ENCODE measurements at regions not wholly inside any gene's neighbourhood (a gene's known extent, or its start where the extent isn't known, plus 50 kb on each side); places are given as distances from the start of the nearest gene placed in this dataset.

DNA sequence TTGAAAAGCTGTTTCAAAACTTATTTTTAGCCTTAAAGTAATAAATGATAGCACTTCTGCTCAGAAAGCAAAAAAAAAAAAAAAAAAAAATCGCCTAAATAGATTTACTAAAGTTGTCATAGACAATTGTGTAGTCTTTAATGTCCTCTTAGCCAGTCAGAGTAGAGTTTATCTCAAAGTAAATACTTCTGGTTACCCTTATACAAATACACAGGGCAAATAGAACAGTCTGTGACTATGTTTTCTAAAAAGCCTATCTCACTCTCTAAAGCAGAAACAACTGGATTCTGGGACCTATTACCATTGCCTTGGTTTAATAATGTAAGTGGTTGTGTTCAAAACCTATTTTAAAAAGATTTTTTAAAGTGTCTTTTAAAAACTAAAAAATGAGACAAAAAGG lies 156.2 kb upstream of the THSD7A start:
- no CpG with 5 or more reads among the region's 1 CpG for WGBS (ENCODE audit: insufficient coverage)
- Histone ChIP-seq H3K4me1 (ENCODE audit: control extremely low read depth in 1 of 4, control insufficient read depth in 4 of 4, insufficient read depth in 4 of 4, low read length in 3 of 4) (no peaks in the 10 kb centered on the region), H3K27ac (ENCODE audit: insufficient read depth in 1 of 2, low read depth in 1 of 2, low read length in 2 of 2, poor library complexity in 1 of 2, severe bottlenecking in 2 of 2) (no peak overlapping the region), H3K9me3 (ENCODE audit: control extremely low read depth in 1 of 5, control insufficient read depth in 4 of 5, insufficient read depth in 2 of 5, low read depth in 1 of 5, low read length in 4 of 5) (no peaks in the 10 kb centered on the region), H3K27me3 (replicated peaks in 2 of 5; ENCODE audit: control insufficient read depth in 4 of 5, insufficient read depth in 5 of 5, low read length in 4 of 5) (no peaks in the 10 kb centered on the region), H3K4me3 (ENCODE audit: control insufficient read depth in 1 of 7, extremely low read depth in 1 of 7, insufficient read depth in 4 of 7, low read depth in 2 of 7, low read length in 6 of 7) (no peak overlapping the region), H3K36me3 (ENCODE audit: control insufficient read depth in 4 of 4, insufficient read depth in 4 of 4, low read length in 3 of 4) (no peaks in the 10 kb centered on the region)
- ChIA-PET CTCF (no interaction called here), POLR2A (no interaction called here)
- DNase-seq: no peak

DNA sequence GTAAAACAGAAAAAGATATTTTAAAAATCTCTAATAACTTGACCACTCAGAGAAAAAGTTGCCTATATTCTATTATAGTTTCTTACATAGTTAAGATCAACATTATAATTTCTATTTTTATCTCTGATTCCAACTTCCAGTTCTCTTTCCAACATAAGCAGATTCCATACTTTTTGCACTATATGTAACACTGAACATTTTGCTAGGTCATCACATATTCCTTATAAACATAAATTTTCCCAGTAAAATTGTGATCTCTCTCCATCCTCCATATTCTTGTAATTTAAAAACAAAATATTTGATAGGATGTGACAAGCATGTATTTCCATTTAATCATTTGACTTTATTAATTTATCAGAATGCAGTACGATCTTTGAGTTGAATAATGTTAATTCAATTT lies 170.4 kb upstream of the THSD7A start:
- ChIA-PET POLR2A (no interaction called here), CTCF (no interaction called here)
- no peaks in the 10 kb centered on the region for H3K4me1 ChIP-seq (ENCODE audit: control extremely low read depth in 1 of 4, control insufficient read depth in 4 of 4, insufficient read depth in 4 of 4, low read length in 3 of 4)
- DNase-seq: no peak
- no peak overlapping the region for H3K27ac ChIP-seq (ENCODE audit: insufficient read depth in 1 of 2, low read depth in 1 of 2, low read length in 2 of 2, poor library complexity in 1 of 2, severe bottlenecking in 2 of 2)
- no CpG with 5 or more reads among the region's 1 CpG for WGBS (ENCODE audit: insufficient coverage)
- no peaks in the 10 kb centered on the region for H3K36me3 ChIP-seq (ENCODE audit: control insufficient read depth in 4 of 4, insufficient read depth in 4 of 4, low read length in 3 of 4)
- no peaks in the 10 kb centered on the region for H3K9me3 ChIP-seq (ENCODE audit: control extremely low read depth in 1 of 5, control insufficient read depth in 4 of 5, insufficient read depth in 2 of 5, low read depth in 1 of 5, low read length in 4 of 5)
- no peaks in the 10 kb centered on the region for H3K27me3 ChIP-seq (replicated peaks in 2 of 5; ENCODE audit: control insufficient read depth in 4 of 5, insufficient read depth in 5 of 5, low read length in 4 of 5)
- no peak overlapping the region for H3K4me3 ChIP-seq (ENCODE audit: control insufficient read depth in 1 of 7, extremely low read depth in 1 of 7, insufficient read depth in 4 of 7, low read depth in 2 of 7, low read length in 6 of 7)

DNA sequence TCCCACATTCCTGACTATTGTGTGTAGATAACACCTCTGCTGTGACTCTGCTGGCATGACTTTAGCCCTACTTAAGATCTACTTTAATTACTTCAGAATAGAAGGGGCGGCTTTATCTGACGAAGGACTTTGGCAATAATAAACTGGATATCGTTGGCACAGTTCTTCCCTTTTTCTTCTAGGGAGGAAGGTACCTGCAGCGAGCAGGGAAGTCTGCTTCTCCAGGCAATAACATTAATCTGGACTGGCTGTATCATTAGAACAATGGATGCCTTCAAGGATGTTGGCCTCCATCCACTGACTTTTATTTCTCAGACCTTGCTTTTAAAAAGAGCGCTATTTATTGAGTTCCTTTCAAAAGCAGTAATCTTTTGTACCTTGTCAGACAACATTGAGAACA lies 172.6 kb upstream of the THSD7A start:
- POLR2A ChIA-PET: no interaction called here
- no peak overlapping the region for H3K4me3 ChIP-seq (ENCODE audit: control insufficient read depth in 1 of 7, extremely low read depth in 1 of 7, insufficient read depth in 4 of 7, low read depth in 2 of 7, low read length in 6 of 7)
- H3K4me1 ChIP-seq (ENCODE audit: control extremely low read depth in 1 of 4, control insufficient read depth in 4 of 4, insufficient read depth in 4 of 4, low read length in 3 of 4): no peaks in the 10 kb centered on the region
- DNase-seq: no peak
- no peaks in the 10 kb centered on the region for H3K36me3 ChIP-seq (ENCODE audit: control insufficient read depth in 4 of 4, insufficient read depth in 4 of 4, low read length in 3 of 4)
- WGBS (ENCODE audit: insufficient coverage): 97% methylated on average over 5 of the region's 5 CpGs
- no peaks in the 10 kb centered on the region for H3K9me3 ChIP-seq (ENCODE audit: control extremely low read depth in 1 of 5, control insufficient read depth in 4 of 5, insufficient read depth in 2 of 5, low read depth in 1 of 5, low read length in 4 of 5)
- CTCF ChIA-PET: interaction anchor here (1.6 kb wide), 1 partner anchor 10 kb away, joined by 3 read pairs; no protein-coding TSS in a partner anchor
- no peaks in the 10 kb centered on the region for H3K27me3 ChIP-seq (replicated peaks in 2 of 5; ENCODE audit: control insufficient read depth in 4 of 5, insufficient read depth in 5 of 5, low read length in 4 of 5)
- H3K27ac ChIP-seq (ENCODE audit: insufficient read depth in 1 of 2, low read depth in 1 of 2, low read length in 2 of 2, poor library complexity in 1 of 2, severe bottlenecking in 2 of 2): no peak overlapping the region

DNA sequence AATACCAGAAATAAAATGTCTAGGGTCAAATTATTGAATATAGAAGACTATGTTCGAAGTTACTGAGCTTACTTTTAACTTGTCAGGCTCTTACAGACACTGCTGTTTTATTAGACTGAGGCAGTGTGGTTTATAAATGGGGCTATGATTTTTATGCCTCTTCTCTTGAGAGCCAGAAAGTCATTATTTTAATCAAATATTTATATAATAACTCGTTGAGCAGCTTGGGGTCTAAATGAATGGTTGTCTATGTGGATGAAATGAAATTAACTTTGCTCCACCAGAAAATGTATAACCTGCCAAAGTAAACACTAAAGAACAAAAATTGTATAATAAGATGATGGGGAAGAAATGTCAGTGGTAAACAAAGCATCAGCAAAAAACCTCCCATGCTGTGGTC lies 175.6 kb upstream of the THSD7A start:
- WGBS (ENCODE audit: insufficient coverage): no CpG with 5 or more reads among the region's 2 CpGs
- no peak overlapping the region for H3K27ac ChIP-seq (ENCODE audit: insufficient read depth in 1 of 2, low read depth in 1 of 2, low read length in 2 of 2, poor library complexity in 1 of 2, severe bottlenecking in 2 of 2)
- no peaks in the 10 kb centered on the region for H3K27me3 ChIP-seq (replicated peaks in 2 of 5; ENCODE audit: control insufficient read depth in 4 of 5, insufficient read depth in 5 of 5, low read length in 4 of 5)
- CTCF ChIA-PET: no interaction called here
- POLR2A ChIA-PET: no interaction called here
- no peaks in the 10 kb centered on the region for H3K9me3 ChIP-seq (ENCODE audit: control extremely low read depth in 1 of 5, control insufficient read depth in 4 of 5, insufficient read depth in 2 of 5, low read depth in 1 of 5, low read length in 4 of 5)
- DNase-seq: no peak
- no peaks in the 10 kb centered on the region for H3K36me3 ChIP-seq (ENCODE audit: control insufficient read depth in 4 of 4, insufficient read depth in 4 of 4, low read length in 3 of 4)
- H3K4me3 ChIP-seq (ENCODE audit: control insufficient read depth in 1 of 7, extremely low read depth in 1 of 7, insufficient read depth in 4 of 7, low read depth in 2 of 7, low read length in 6 of 7): no peak overlapping the region
- H3K4me1 ChIP-seq (ENCODE audit: control extremely low read depth in 1 of 4, control insufficient read depth in 4 of 4, insufficient read depth in 4 of 4, low read length in 3 of 4): no peaks in the 10 kb centered on the region

DNA sequence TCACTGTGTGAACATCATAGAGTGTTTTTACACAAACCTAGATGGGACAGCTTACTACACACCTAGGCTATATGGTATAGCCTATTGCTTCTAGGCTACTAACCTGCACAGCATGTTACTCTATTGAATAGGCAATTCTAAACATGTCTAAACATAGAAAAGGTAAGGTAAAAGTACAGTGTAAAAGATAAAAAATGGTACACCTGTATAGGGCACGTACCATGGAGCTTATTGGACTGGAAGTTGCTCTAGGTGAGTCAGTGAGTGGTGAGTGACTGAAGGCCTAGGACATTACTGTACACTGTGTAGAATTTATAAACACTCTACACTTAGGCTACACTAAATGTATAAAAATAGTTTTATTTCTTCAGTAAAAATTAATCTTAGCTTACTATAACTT lies 182.0 kb upstream of the THSD7A start:
- H3K4me1 ChIP-seq (ENCODE audit: control extremely low read depth in 1 of 4, control insufficient read depth in 4 of 4, insufficient read depth in 4 of 4, low read length in 3 of 4): no peaks in the 10 kb centered on the region
- POLR2A ChIA-PET: no interaction called here
- 100% methylated on average over 1 of the region's 1 CpG for WGBS (ENCODE audit: insufficient coverage)

DNA sequence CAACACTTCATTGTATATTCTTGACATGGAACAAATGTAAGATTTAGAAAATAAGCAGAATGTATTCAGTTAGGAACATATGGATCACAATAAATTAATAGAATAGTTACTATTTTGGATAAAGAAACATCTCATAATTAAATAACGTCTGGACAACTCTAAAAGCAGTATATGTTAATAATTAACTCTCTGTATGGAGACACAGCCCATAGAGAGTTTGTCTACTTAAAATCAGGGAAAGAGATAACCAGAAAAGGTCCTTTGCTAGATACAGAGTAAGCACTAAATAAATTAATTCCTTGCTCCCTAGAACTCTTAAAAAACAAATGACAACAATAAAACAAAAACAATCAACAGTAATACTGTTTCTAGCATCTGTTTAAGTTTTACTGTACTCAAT lies 184.4 kb upstream of the THSD7A start:
- H3K27me3 ChIP-seq (replicated peaks in 2 of 5; ENCODE audit: control insufficient read depth in 4 of 5, insufficient read depth in 5 of 5, low read length in 4 of 5): no peaks in the 10 kb centered on the region
- H3K36me3 ChIP-seq (ENCODE audit: control insufficient read depth in 4 of 4, insufficient read depth in 4 of 4, low read length in 3 of 4): no peaks in the 10 kb centered on the region
- H3K4me1 ChIP-seq (ENCODE audit: control extremely low read depth in 1 of 4, control insufficient read depth in 4 of 4, insufficient read depth in 4 of 4, low read length in 3 of 4): no peaks in the 10 kb centered on the region
- ChIA-PET CTCF (no interaction called here), POLR2A (no interaction called here)
- no peaks in the 10 kb centered on the region for H3K9me3 ChIP-seq (ENCODE audit: control extremely low read depth in 1 of 5, control insufficient read depth in 4 of 5, insufficient read depth in 2 of 5, low read depth in 1 of 5, low read length in 4 of 5)
- WGBS (ENCODE audit: insufficient coverage): no CpG with 5 or more reads among the region's 1 CpG
- H3K27ac ChIP-seq (ENCODE audit: insufficient read depth in 1 of 2, low read depth in 1 of 2, low read length in 2 of 2, poor library complexity in 1 of 2, severe bottlenecking in 2 of 2): no peak overlapping the region
- no peak for DNase-seq
- H3K4me3 ChIP-seq (ENCODE audit: control insufficient read depth in 1 of 7, extremely low read depth in 1 of 7, insufficient read depth in 4 of 7, low read depth in 2 of 7, low read length in 6 of 7): no peak overlapping the region

More for the DNA sequence above, 182.0 kb upstream of the THSD7A start:
- no peak for DNase-seq
- H3K9me3 ChIP-seq (ENCODE audit: control extremely low read depth in 1 of 5, control insufficient read depth in 4 of 5, insufficient read depth in 2 of 5, low read depth in 1 of 5, low read length in 4 of 5): no peaks in the 10 kb centered on the region
- H3K27ac ChIP-seq (ENCODE audit: insufficient read depth in 1 of 2, low read depth in 1 of 2, low read length in 2 of 2, poor library complexity in 1 of 2, severe bottlenecking in 2 of 2): no peak overlapping the region
- H3K27me3 ChIP-seq (replicated peaks in 2 of 5; ENCODE audit: control insufficient read depth in 4 of 5, insufficient read depth in 5 of 5, low read length in 4 of 5): no peaks in the 10 kb centered on the region
- H3K4me3 ChIP-seq (ENCODE audit: control insufficient read depth in 1 of 7, extremely low read depth in 1 of 7, insufficient read depth in 4 of 7, low read depth in 2 of 7, low read length in 6 of 7): no peak overlapping the region
- no peaks in the 10 kb centered on the region for H3K36me3 ChIP-seq (ENCODE audit: control insufficient read depth in 4 of 4, insufficient read depth in 4 of 4, low read length in 3 of 4)
- CTCF ChIA-PET: interaction anchor here (1.2 kb wide), 1 partner anchor 9 kb away, joined by 3 read pairs; no protein-coding TSS in a partner anchor

DNA sequence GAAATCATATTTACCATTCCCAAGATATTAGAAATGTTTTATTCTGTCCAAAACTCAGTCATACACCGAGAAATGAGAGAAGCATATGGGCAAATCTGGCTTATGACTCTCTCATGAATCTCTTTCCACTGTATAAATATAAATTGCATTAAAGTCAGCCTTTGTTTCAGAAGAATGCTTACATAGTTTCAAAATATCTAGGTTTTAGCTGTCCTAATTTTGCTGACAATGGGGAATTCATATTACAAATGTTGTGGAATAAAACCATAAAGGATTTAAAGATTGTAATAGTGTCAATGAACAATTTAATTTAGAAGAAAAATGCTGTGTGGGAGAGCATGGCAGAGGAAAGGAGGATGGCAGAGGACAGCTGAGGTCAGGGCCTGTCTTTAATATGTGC lies 185.0 kb upstream of the THSD7A start:
- Histone ChIP-seq H3K27me3 (replicated peaks in 2 of 5; ENCODE audit: control insufficient read depth in 4 of 5, insufficient read depth in 5 of 5, low read length in 4 of 5) (no peaks in the 10 kb centered on the region), H3K36me3 (ENCODE audit: control insufficient read depth in 4 of 4, insufficient read depth in 4 of 4, low read length in 3 of 4) (no peaks in the 10 kb centered on the region), H3K4me3 (ENCODE audit: control insufficient read depth in 1 of 7, extremely low read depth in 1 of 7, insufficient read depth in 4 of 7, low read depth in 2 of 7, low read length in 6 of 7) (no peak overlapping the region), H3K9me3 (ENCODE audit: control extremely low read depth in 1 of 5, control insufficient read depth in 4 of 5, insufficient read depth in 2 of 5, low read depth in 1 of 5, low read length in 4 of 5) (no peaks in the 10 kb centered on the region), H3K4me1 (ENCODE audit: control extremely low read depth in 1 of 4, control insufficient read depth in 4 of 4, insufficient read depth in 4 of 4, low read length in 3 of 4) (no peaks in the 10 kb centered on the region), H3K27ac (ENCODE audit: insufficient read depth in 1 of 2, low read depth in 1 of 2, low read length in 2 of 2, poor library complexity in 1 of 2, severe bottlenecking in 2 of 2) (no peak overlapping the region)
- no CpG with 5 or more reads among the region's 1 CpG for WGBS (ENCODE audit: insufficient coverage)
- DNase-seq: no peak
- CTCF ChIA-PET: no interaction called here
- POLR2A ChIA-PET: no interaction called here
